Panc1 (cell line): ENCODE measurements at regions not wholly inside any gene's neighbourhood (a gene's known extent, or its start where the extent isn't known, plus 50 kb on each side); places are given as distances from the start of the nearest gene placed in this dataset.

Source experiments
- ATAC-seq: fragments of 200-7000 bp; cut with Tn5 transposase; 2 replicates; pipeline ENCODE4 v1.9.1; 2020; ENCODE audit warnings: mild to moderate bottlenecking, moderate library complexity
- BruUV-seq: library from RNA; stranded (reverse); fragments of 400-500 nt; replicated peaks from 2 replicates; lab custom pipeline; 2021; lab: Mats Ljungman, UMichigan
- CTCF ChIA-PET: fragments of 300-600 bp; sonication (Branson Sonifier 250); formaldehyde crosslinking; loops from one replicate; lab custom pipeline; 2022; ENCODE audit warnings: antibody characterized with exemption; lab: Charles Lee
- POLR2A ChIA-PET: fragments of 300-600 bp; sonication (Branson Sonifier 250); formaldehyde crosslinking; loops from one replicate; lab custom pipeline; 2022; ENCODE audit warnings: antibody characterized with exemption; lab: Charles Lee
- DNase-seq: peaks from one replicate; pipeline ENCODE4 v3.0.0-alpha.2; 2010; ENCODE audit warnings: low read depth, low spot score
- H3K27ac ChIP-seq: 2 replicates; pipeline ENCODE4 v1.5.1; 2011; ENCODE audit warnings: mild to moderate bottlenecking, low read length, inconsistent platforms
- H3K27me3 ChIP-seq: fragments of 200-500 bp; sonication (Bioruptor generic); 2 replicates; pipeline ENCODE4 v1.6.0; 2014; ENCODE audit warnings: low read length, inconsistent platforms; ENCODE audit not compliant: control insufficient read depth, insufficient read depth
- H3K36me3 ChIP-seq: fragments of 200-500 bp; sonication (Bioruptor generic); 2 replicates; pipeline ENCODE4 v1.5.1; 2014; ENCODE audit warnings: inconsistent platforms, mild to moderate bottlenecking, low read length, moderate library complexity; ENCODE audit not compliant: control insufficient read depth, insufficient read depth
- H3K4me1 ChIP-seq: 2 replicates; pipeline ENCODE4 v1.5.1; 2011; ENCODE audit warnings: inconsistent platforms, mild to moderate bottlenecking, low read length, moderate library complexity; ENCODE audit not compliant: control insufficient read depth, insufficient read depth
- H3K4me3 ChIP-seq, 2 experiments: 2 replicates each; pipeline ENCODE4 v1.5.1; 2011 to 2012; ENCODE audit warnings: low read depth in 2 of 2, low read length in 2 of 2, mild to moderate bottlenecking in 2 of 2, inconsistent platforms in 1 of 2, moderate library complexity in 1 of 2
- H3K9me3 ChIP-seq: fragments of 200-500 bp; sonication (Bioruptor generic); 2 replicates; pipeline ENCODE4 v1.5.1; 2014; ENCODE audit warnings: low read depth, mild to moderate bottlenecking, inconsistent platforms, low read length, moderate library complexity; ENCODE audit not compliant: control insufficient read depth, insufficient read depth
- CTCF ChIP-seq: fragments of 450-650 bp; IDR thresholded peaks from 2 replicates; pipeline ENCODE4 v1.5.1; 2017; ENCODE audit warnings: mild to moderate bottlenecking
- POLR2AphosphoS5 ChIP-seq: IDR thresholded peaks from 2 replicates; pipeline ENCODE4 v1.6.1; 2012; ENCODE audit warnings: mild to moderate bottlenecking, low read depth, low read length, moderate library complexity
- REST ChIP-seq, 2 experiments: IDR thresholded peaks; 2 replicates each; pipeline ENCODE4 v1.6.1; 2011 to 2012; ENCODE audit warnings: low read depth in 2 of 2, control low read depth in 1 of 2, low read length in 1 of 2, mild to moderate bottlenecking in 1 of 2, moderate library complexity in 1 of 2; ENCODE audit not compliant: insufficient read depth in 1 of 2
- SIN3A ChIP-seq: IDR thresholded peaks from 2 replicates; pipeline ENCODE4 v1.6.1; 2012; ENCODE audit warnings: low read depth, mild to moderate bottlenecking, low read length, moderate library complexity, borderline replicate concordance; ENCODE audit not compliant: insufficient read depth
- TCF7L2 ChIP-seq: IDR thresholded peaks from 2 replicates; pipeline ENCODE4 v1.6.1; 2011; ENCODE audit warnings: mild to moderate bottlenecking, low read depth, low read length, inconsistent platforms
- in situ Hi-C: cut with HindIII; loops from 2 replicates; pipeline ENCODE4 v1.10.0; 2016; ENCODE audit warnings: low sequenced_read_pairs, low pct_unique_long_range_greater_than_20kb
- intact Hi-C: fragments of 100-400 bp; cut with micrococcal nuclease; formaldehyde crosslinking; loops from one replicate; pipeline ENCODE4 v1.10.0; 2022; ENCODE audit not compliant: unreplicated experiment

GRCh38 chr1:115214098-115214497, 124.0 kb downstream of the NGF start:
- no TSS peak for BruUV-seq
- H3K36me3 ChIP-seq, result no peaks in the 10 kb centered on the region
- intact Hi-C loops (no loop called here), in situ Hi-C loops (no loop called here)
- ATAC-seq, result no peak
- H3K4me3 ChIP-seq, result no peak overlapping the region
- no peak overlapping the region for H3K27ac ChIP-seq
- TF ChIP-seq SIN3A (no peak), REST (IDR thresholded peaks at IDR 0.05; ENCODE audit: insufficient read depth in 1 of 2, low read depth in 2 of 2, low read length in 1 of 2) (no peak), TCF7L2 (no peak), POLR2AphosphoS5 (no peak), CTCF (no peak)
- DNase-seq, result no peak
- no peaks in the 10 kb centered on the region for H3K4me1 ChIP-seq
- CTCF ChIA-PET, result no interaction called here
- H3K9me3 ChIP-seq, result no peaks in the 10 kb centered on the region
- POLR2A ChIA-PET, result no interaction called here
- H3K27me3 ChIP-seq, result no peaks in the 10 kb centered on the region

GRCh38 chr1:115213130-115213529, 123.8 kb upstream of the TSPAN2 start:
- H3K27ac ChIP-seq, result no peak overlapping the region
- H3K27me3 ChIP-seq, result no peaks in the 10 kb centered on the region
- ATAC-seq, result no peak
- BruUV-seq, result no TSS peak
- no peak for DNase-seq
- intact Hi-C loops, result no loop called here
- no peak overlapping the region for H3K4me3 ChIP-seq
- H3K9me3 ChIP-seq, result no peaks in the 10 kb centered on the region
- no peaks in the 10 kb centered on the region for H3K36me3 ChIP-seq
- CTCF ChIA-PET, result no interaction called here
- no peaks in the 10 kb centered on the region for H3K4me1 ChIP-seq
- POLR2A ChIA-PET, result no interaction called here
- no peak for TF ChIP-seq CTCF
- no peak for TF ChIP-seq TCF7L2
- TF ChIP-seq REST (IDR thresholded peaks at IDR 0.05; ENCODE audit: insufficient read depth in 1 of 2, low read depth in 2 of 2, low read length in 1 of 2), result no peak
- TF ChIP-seq POLR2AphosphoS5, result no peak
- TF ChIP-seq SIN3A, result no peak
- in situ Hi-C loops, result no loop called here
